ENCODE measurements at regions not wholly inside any gene's neighbourhood (a gene's known extent, or its start where the extent isn't known, plus 50 kb on each side); places are given as distances from the start of the nearest gene placed in this dataset.
"Not testable (repeated sequence)": the region's sequence is repeated elsewhere in the genome, so short reads cannot be mapped to it uniquely, and the experiment has no call there.

DNA sequence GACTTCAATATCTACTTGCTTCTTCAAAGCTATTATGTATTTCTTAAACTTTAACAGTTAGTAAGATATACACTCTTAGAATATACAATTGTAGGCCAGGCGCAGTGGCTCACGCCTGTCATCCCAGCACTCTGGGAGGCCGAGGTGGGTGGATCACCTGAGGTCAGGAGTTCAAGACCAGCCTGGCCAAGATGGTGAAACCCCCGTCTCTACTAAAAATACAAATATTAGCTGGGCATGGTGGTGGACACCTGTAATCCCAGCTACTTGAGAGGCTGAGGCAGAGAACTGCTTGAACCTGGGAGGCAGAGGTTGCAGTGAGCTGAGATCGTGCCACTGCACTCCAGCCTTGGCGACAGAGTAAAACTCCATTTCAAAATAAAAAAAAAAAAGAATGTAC is 158.0 kb downstream of the CRPPA start:
- not testable (repeated sequence) for TF ChIP-seq POLR2A, FOS (IDR thresholded peaks at IDR 0.05; ENCODE audit: low read depth, low read length)
- TF ChIP-seq, protein P1, sequence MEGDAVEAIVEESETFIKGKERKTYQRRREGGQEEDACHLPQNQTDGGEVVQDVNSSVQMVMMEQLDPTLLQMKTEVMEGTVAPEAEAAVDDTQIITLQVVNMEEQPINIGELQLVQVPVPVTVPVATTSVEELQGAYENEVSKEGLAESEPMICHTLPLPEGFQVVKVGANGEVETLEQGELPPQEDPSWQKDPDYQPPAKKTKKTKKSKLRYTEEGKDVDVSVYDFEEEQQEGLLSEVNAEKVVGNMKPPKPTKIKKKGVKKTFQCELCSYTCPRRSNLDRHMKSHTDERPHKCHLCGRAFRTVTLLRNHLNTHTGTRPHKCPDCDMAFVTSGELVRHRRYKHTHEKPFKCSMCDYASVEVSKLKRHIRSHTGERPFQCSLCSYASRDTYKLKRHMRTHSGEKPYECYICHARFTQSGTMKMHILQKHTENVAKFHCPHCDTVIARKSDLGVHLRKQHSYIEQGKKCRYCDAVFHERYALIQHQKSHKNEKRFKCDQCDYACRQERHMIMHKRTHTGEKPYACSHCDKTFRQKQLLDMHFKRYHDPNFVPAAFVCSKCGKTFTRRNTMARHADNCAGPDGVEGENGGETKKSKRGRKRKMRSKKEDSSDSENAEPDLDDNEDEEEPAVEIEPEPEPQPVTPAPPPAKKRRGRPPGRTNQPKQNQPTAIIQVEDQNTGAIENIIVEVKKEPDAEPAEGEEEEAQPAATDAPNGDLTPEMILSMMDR (conservative IDR thresholded peaks at IDR 0.05; ENCODE audit: low read depth, low read length): not testable (repeated sequence)
